Prostate gland (tissue), 2 donors: ENCODE measurements at regions not wholly inside any gene's neighbourhood (a gene's known extent, or its start where the extent isn't known, plus 50 kb on each side); places are given as distances from the start of the nearest gene placed in this dataset.

Experiments
- POLR2A ChIP-seq: fragments of 450-650 bp; IDR thresholded peaks from one replicate; pipeline ENCODE4 v1.6.1; 2016; ENCODE audit warnings: antibody characterized with exemption, mild to moderate bottlenecking
- POLR2AphosphoS5 ChIP-seq: sonication (generic); formaldehyde crosslinking; IDR thresholded peaks from one replicate; pipeline ENCODE4 v1.6.1; 2017; ENCODE audit warnings: antibody characterized with exemption
- TF ChIP-seq, protein P1 (sequence below), 4 experiments: fragments of 200-600 bp in 2 of 4; fragments of 450-650 bp in 2 of 4; sonication (generic) in 2 of 4; IDR thresholded peaks; 1 replicate in 3 of 4; 2 replicates in 1 of 4; pipeline ENCODE4 v1.5.1; 2016 to 2019; ENCODE audit warnings: antibody characterized with exemption in 4 of 4, mild to moderate bottlenecking in 2 of 4, moderate library complexity in 2 of 4

DNA sequence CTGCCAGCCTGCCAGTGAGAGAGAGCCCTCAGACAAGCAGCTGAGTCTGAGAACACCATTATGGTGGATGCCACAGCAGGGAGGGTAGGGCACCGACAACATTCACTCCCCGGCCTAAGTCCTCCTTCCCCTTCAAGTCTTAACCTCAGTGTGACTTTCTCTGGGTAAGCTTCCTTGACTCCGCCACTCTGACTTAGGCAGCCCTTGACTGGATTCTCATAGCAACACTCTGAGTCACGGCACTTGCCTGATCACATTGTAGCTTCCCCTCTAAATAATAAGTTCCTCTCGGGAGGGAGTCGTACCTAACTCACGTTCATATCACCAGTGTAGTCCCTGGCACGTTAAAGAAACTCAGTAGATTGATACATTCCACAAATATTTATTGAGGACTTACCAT is 180.5 kb downstream of the FOXB1 start:
- TF ChIP-seq POLR2A: no peak
- TF ChIP-seq, protein P1, sequence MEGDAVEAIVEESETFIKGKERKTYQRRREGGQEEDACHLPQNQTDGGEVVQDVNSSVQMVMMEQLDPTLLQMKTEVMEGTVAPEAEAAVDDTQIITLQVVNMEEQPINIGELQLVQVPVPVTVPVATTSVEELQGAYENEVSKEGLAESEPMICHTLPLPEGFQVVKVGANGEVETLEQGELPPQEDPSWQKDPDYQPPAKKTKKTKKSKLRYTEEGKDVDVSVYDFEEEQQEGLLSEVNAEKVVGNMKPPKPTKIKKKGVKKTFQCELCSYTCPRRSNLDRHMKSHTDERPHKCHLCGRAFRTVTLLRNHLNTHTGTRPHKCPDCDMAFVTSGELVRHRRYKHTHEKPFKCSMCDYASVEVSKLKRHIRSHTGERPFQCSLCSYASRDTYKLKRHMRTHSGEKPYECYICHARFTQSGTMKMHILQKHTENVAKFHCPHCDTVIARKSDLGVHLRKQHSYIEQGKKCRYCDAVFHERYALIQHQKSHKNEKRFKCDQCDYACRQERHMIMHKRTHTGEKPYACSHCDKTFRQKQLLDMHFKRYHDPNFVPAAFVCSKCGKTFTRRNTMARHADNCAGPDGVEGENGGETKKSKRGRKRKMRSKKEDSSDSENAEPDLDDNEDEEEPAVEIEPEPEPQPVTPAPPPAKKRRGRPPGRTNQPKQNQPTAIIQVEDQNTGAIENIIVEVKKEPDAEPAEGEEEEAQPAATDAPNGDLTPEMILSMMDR (IDR thresholded peaks at IDR 0.05): no peak
- no peak for TF ChIP-seq POLR2AphosphoS5
